ENCODE measurements at regions not wholly inside any gene's neighbourhood (a gene's known extent, or its start where the extent isn't known, plus 50 kb on each side); places are given as distances from the start of the nearest gene placed in this dataset.

DNA sequence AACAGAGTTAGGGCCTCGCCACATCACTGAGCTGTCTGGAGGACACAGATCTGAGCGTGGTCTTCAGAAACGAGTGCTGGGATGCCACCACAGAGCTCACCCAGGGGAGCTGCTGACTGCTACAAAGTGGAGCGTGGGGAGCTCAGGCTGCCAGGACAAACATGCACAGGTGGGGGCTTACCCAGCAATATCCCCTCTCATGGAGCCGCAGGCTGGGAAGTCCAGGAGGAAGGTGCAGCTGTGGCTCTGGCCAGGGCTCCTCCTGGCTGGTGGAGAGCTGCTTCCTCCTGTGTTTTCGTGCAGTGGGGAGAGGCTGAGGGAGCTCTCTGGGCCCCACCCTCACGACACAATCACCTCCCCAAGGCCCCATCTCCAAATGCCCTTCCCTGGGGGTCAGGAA lies 368.6 kb upstream of the IRX4 start:
- TF ChIP-seq, protein P1, sequence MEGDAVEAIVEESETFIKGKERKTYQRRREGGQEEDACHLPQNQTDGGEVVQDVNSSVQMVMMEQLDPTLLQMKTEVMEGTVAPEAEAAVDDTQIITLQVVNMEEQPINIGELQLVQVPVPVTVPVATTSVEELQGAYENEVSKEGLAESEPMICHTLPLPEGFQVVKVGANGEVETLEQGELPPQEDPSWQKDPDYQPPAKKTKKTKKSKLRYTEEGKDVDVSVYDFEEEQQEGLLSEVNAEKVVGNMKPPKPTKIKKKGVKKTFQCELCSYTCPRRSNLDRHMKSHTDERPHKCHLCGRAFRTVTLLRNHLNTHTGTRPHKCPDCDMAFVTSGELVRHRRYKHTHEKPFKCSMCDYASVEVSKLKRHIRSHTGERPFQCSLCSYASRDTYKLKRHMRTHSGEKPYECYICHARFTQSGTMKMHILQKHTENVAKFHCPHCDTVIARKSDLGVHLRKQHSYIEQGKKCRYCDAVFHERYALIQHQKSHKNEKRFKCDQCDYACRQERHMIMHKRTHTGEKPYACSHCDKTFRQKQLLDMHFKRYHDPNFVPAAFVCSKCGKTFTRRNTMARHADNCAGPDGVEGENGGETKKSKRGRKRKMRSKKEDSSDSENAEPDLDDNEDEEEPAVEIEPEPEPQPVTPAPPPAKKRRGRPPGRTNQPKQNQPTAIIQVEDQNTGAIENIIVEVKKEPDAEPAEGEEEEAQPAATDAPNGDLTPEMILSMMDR (IDR thresholded peaks at IDR 0.05; ENCODE audit: unreplicated experiment) = no peak
- Mint-ChIP-seq H3K27ac (ENCODE audit: low read depth, unreplicated experiment) (no peak overlapping the region), H3K4me3 (ENCODE audit: unreplicated experiment) (no peak overlapping the region), H3K27me3 (ENCODE audit: insufficient read depth, unreplicated experiment) (peaks cover 21% of the 10 kb centered on the region), H3K4me1 (ENCODE audit: insufficient read depth, unreplicated experiment) (peaks cover 6% of the 10 kb centered on the region), H3K36me3 (ENCODE audit: insufficient read depth, unreplicated experiment) (no peaks in the 10 kb centered on the region), H3K9me3 (ENCODE audit: unreplicated experiment) (no peaks in the 10 kb centered on the region)
- intact Hi-C loops (cut with micrococcal nuclease) = no loop called here
- no peak for DNase-seq (ENCODE audit: unreplicated experiment)
- BruUV-seq (replicated peaks) = no TSS peak
- CTCF ChIA-PET = no interaction called here
- POLR2A ChIA-PET = no interaction called here

DNA sequence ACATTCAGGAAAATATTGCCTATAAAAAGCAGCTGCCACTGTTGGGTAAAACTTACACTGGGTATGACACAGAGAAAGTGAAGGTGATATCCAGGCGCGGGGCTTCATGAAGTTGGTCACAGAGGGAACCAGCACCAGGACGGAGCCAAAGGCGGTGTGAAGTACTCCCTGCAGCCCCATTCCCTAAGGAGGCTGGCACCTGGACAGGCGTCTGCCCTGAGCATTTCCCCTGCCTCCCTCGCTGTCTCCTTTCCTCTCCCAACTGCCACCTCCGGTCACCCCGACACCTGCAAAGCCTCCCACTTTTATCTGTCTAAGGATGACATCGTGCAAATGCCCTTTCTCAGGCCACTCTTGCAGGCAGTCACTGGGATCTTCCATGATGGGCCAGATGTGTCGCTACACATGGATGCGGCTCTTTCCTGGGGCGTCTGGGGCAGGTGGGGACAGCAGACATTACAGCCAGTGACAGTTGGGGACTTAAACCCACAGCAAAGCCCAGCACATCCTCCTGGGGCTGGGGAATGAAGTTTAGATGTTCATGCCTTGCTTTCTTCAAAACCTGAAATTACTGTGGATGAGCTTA lies 367.7 kb upstream of the IRX4 start:
- CTCF ChIA-PET = interaction anchor here (0.7 kb wide), 1 partner anchor 328 kb away, joined by 3 read pairs; no protein-coding TSS in a partner anchor
- Mint-ChIP-seq H3K27me3 (ENCODE audit: insufficient read depth, unreplicated experiment) (peaks cover 21% of the 10 kb centered on the region), H3K9me3 (ENCODE audit: unreplicated experiment) (no peaks in the 10 kb centered on the region), H3K36me3 (ENCODE audit: insufficient read depth, unreplicated experiment) (no peaks in the 10 kb centered on the region), H3K27ac (ENCODE audit: low read depth, unreplicated experiment) (no peak overlapping the region), H3K4me3 (ENCODE audit: unreplicated experiment) (no peak overlapping the region), H3K4me1 (ENCODE audit: insufficient read depth, unreplicated experiment) (peaks cover 6% of the 10 kb centered on the region)
- TF ChIP-seq, protein P1 (IDR thresholded peaks at IDR 0.05; ENCODE audit: unreplicated experiment) = no peak
- POLR2A ChIA-PET = no interaction called here
- no TSS peak for BruUV-seq (replicated peaks)
- DNase-seq (ENCODE audit: unreplicated experiment) = no peak
- intact Hi-C loops (cut with micrococcal nuclease) = no loop called here

DNA sequence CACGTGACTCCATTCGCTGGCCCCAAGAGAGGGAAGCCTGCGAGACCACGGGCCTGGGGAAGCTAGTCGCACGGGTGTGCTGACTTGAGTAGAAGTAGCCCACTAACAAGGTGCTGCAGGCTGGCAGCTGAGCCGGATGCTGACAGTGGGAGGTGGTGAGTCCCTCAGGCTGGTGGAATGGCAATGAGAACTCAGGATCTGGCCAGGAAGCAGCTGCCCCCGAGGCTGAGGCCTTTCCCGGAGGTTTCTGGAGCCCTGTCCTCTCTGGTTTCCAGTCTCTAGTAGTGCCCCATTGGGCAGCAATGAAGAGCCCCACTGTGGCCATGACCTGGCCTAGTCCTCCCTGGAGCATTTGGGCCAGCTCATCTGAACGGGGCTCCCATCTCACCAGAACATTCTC lies 366.7 kb upstream of the IRX4 start:
- POLR2A ChIA-PET = no interaction called here
- BruUV-seq (replicated peaks) = no TSS peak
- Mint-ChIP-seq H3K9me3 (ENCODE audit: unreplicated experiment) (no peaks in the 10 kb centered on the region), H3K4me3 (ENCODE audit: unreplicated experiment) (no peak overlapping the region), H3K4me1 (ENCODE audit: insufficient read depth, unreplicated experiment) (peaks cover 4% of the 10 kb centered on the region), H3K36me3 (ENCODE audit: insufficient read depth, unreplicated experiment) (no peaks in the 10 kb centered on the region), H3K27me3 (ENCODE audit: insufficient read depth, unreplicated experiment) (peaks cover 21% of the 10 kb centered on the region), H3K27ac (ENCODE audit: low read depth, unreplicated experiment) (no peak overlapping the region)
- CTCF ChIA-PET = interaction anchor here (0.7 to 1.0 kb wide), 2 partner anchors 12 to 329 kb away, joined by 3 to 5 read pairs; no protein-coding TSS in a partner anchor
- TF ChIP-seq, protein P1 (IDR thresholded peaks at IDR 0.05; ENCODE audit: unreplicated experiment) = no peak
- intact Hi-C loops (cut with micrococcal nuclease) = no loop called here
- DNase-seq (ENCODE audit: unreplicated experiment) = no peak

DNA sequence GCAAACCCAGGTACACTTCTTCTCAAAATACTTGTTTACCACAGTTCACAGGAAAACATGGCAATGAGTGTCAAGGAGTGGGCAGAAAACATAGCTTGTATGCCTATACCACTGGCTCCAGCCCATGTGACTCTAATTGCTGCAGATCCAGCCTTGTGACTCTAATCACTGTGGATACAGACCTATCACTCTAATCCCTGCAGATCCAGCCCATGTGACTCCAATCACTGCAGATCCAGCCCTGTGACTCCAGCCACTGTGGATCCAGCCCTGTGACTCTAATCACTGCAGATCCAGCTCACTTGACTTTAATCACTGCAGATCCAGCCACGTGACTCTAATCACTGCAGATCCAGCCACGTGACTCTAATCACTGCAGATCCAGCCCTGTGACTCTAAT lies 366.3 kb upstream of the IRX4 start:
- POLR2A ChIA-PET = no interaction called here

More for the DNA sequence above, 366.3 kb upstream of the IRX4 start:
- CTCF ChIA-PET = interaction anchor here (1.0 kb wide), 1 partner anchor 11 kb away, joined by 5 read pairs; no protein-coding TSS in a partner anchor
- no peak overlapping the region for H3K27ac Mint-ChIP-seq (ENCODE audit: low read depth, unreplicated experiment)
- peaks cover 21% of the 10 kb centered on the region for H3K27me3 Mint-ChIP-seq (ENCODE audit: insufficient read depth, unreplicated experiment)
- DNase-seq (ENCODE audit: unreplicated experiment) = no peak
- intact Hi-C loops (cut with micrococcal nuclease) = no loop called here
- no TSS peak for BruUV-seq (replicated peaks)
- no peaks in the 10 kb centered on the region for H3K9me3 Mint-ChIP-seq (ENCODE audit: unreplicated experiment)
- TF ChIP-seq, protein P1 (IDR thresholded peaks at IDR 0.05; ENCODE audit: unreplicated experiment) = no peak
- no peaks in the 10 kb centered on the region for H3K4me1 Mint-ChIP-seq (ENCODE audit: insufficient read depth, unreplicated experiment)
- H3K36me3 Mint-ChIP-seq (ENCODE audit: insufficient read depth, unreplicated experiment) = no peaks in the 10 kb centered on the region
- no peak overlapping the region for H3K4me3 Mint-ChIP-seq (ENCODE audit: unreplicated experiment)

All from MCF 10A (cell line).